ENCODE measurements at regions not wholly inside any gene's neighbourhood (a gene's known extent, or its start where the extent isn't known, plus 50 kb on each side); places are given as distances from the start of the nearest gene placed in this dataset.

DNA sequence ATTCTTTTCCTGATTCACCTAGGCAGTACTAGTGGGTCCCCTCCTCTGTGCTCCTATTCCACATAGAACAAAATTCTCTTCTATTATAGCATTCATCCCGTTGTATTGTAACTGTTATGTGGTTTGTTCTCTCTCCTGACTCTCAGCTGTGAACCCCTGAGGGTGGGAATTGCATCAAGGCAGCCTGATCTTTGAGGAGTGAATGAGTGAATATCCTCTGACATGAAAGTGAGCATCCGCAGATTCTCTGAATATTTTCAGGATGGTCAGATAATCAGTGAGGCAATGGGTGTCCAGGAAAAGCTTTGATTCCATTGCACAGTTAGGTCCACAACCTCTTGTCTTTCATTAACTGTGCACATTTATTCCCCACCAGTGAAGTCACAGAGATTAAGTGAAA, 67.6 kb upstream of the SLC22A23 start:
- TF ChIP-seq, protein P1, sequence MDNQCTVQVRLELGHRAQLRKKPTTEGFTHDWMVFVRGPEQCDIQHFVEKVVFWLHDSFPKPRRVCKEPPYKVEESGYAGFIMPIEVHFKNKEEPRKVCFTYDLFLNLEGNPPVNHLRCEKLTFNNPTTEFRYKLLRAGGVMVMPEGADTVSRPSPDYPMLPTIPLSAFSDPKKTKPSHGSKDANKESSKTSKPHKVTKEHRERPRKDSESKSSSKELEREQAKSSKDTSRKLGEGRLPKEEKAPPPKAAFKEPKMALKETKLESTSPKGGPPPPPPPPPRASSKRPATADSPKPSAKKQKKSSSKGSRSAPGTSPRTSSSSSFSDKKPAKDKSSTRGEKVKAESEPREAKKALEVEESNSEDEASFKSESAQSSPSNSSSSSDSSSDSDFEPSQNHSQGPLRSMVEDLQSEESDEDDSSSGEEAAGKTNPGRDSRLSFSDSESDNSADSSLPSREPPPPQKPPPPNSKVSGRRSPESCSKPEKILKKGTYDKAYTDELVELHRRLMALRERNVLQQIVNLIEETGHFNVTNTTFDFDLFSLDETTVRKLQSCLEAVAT (IDR thresholded peaks at IDR 0.05), result no peak
- TF ChIP-seq FOXK2 (IDR thresholded peaks at IDR 0.05) (no peak), CTCF (IDR thresholded peaks at IDR 0.05 in 2 of 3, conservative IDR thresholded peaks at IDR 0.05 in 1 of 3; ENCODE audit: control insufficient read depth in 2 of 3, extremely low read depth in 1 of 3, insufficient read depth in 1 of 3, low read depth in 3 of 3, low read length in 3 of 3) (no peak), SMC3 (IDR thresholded peaks at IDR 0.05; ENCODE audit: borderline replicate concordance, low read length) (no peak), EZH2 (IDR thresholded peaks at IDR 0.05; ENCODE audit: borderline replicate concordance, control insufficient read depth, low read depth, low read length) (no peak), EP300 (IDR thresholded peaks at IDR 0.05; ENCODE audit: borderline replicate concordance in 1 of 2, control insufficient read depth in 1 of 2, low read depth in 2 of 2, low read length in 2 of 2) (no peak), POLR2A (IDR thresholded peaks at IDR 0.05; ENCODE audit: low read depth, low read length) (no peak), ZNF207 (IDR thresholded peaks at IDR 0.05; ENCODE audit: borderline replicate concordance) (no peak), SIN3A (IDR thresholded peaks at IDR 0.05; ENCODE audit: low read depth, low read length) (no peak), POLR2AphosphoS5 (IDR thresholded peaks at IDR 0.05; ENCODE audit: low read length) (no peak), YY1 (IDR thresholded peaks at IDR 0.05; ENCODE audit: low read depth, low read length) (no peak), NRF1 (conservative IDR thresholded peaks at IDR 0.05; ENCODE audit: low read depth, low read length) (no peak), BHLHE40 (IDR thresholded peaks at IDR 0.05; ENCODE audit: borderline replicate concordance in 1 of 2, low read depth in 2 of 2, low read length in 1 of 2) (no peak)
- TF ChIP-seq, protein P2, sequence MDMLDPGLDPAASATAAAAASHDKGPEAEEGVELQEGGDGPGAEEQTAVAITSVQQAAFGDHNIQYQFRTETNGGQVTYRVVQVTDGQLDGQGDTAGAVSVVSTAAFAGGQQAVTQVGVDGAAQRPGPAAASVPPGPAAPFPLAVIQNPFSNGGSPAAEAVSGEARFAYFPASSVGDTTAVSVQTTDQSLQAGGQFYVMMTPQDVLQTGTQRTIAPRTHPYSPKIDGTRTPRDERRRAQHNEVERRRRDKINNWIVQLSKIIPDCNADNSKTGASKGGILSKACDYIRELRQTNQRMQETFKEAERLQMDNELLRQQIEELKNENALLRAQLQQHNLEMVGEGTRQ (IDR thresholded peaks at IDR 0.05; ENCODE audit: borderline replicate concordance, low read depth, low read length), result no peak

Data from GM12878 (cell line).